ENCODE measurements at regions not wholly inside any gene's neighbourhood (a gene's known extent, or its start where the extent isn't known, plus 50 kb on each side); places are given as distances from the start of the nearest gene placed in this dataset.

DNA sequence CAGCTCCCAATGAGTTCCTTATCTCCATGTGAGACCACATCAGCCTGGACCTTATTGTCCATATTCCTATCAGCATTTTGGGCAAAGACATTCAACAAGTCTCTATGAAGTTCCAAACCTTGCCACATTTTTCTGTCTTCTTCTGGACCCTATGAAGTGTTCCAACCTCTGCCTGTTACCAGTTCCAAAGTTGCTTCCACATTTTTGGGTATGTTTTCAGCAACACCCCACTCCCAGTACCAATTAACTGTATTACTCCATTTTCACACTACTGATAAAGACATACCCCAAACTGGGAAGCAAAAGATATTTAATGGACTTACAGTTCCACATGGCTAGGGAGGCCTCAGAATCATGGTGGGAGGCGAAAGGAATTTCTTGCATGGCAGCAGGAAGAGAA lies 548.5 kb downstream of the CHSY3 start:
- Histone ChIP-seq H3K23me2 (ENCODE audit: low read depth, low read length) (no peaks in the 10 kb centered on the region), H3K27ac (ENCODE audit: low read depth, low read length) (no peak overlapping the region), H4K8ac (ENCODE audit: extremely low read depth, insufficient read depth, low read length) (no peak overlapping the region), H4K91ac (replicated peaks; ENCODE audit: insufficient read length, low read length) (no peak overlapping the region), H2BK5ac (ENCODE audit: low read depth, low read length) (no peak overlapping the region), H4K20me1 (replicated peaks in 1 of 2; ENCODE audit: control insufficient read depth in 1 of 2, insufficient read depth in 2 of 2, low read length in 2 of 2) (no peaks in the 10 kb centered on the region), H4K5ac (ENCODE audit: insufficient read length, low read depth, low read length) (no peak overlapping the region), H2BK120ac (replicated peaks; ENCODE audit: low read depth, low read length) (no peak overlapping the region), H2BK15ac (ENCODE audit: low read length) (no peak overlapping the region), H3K4me1 (replicated peaks in 1 of 4; ENCODE audit: control insufficient read depth in 3 of 4, insufficient read depth in 4 of 4, low read length in 3 of 4) (no peaks in the 10 kb centered on the region), H3K4me3 (ENCODE audit: extremely low read depth in 1 of 4, insufficient read depth in 2 of 4, low read depth in 3 of 4, low read length in 4 of 4) (no peak overlapping the region), H2BK20ac (ENCODE audit: low read length) (no peak overlapping the region), H3K14ac (ENCODE audit: insufficient read length) (no peak overlapping the region), H2BK12ac (ENCODE audit: low read depth, low read length) (no peak overlapping the region), H2AFZ (ENCODE audit: low read length) (no peak overlapping the region), H3K36me3 (ENCODE audit: control insufficient read depth in 2 of 4, insufficient read depth in 4 of 4, low read length in 3 of 4) (no peaks in the 10 kb centered on the region), H3K27me3 (replicated peaks in 1 of 4; ENCODE audit: control insufficient read depth in 3 of 4, extremely low read depth in 1 of 4, insufficient read depth in 3 of 4, low read length in 3 of 4) (no peaks in the 10 kb centered on the region), H3K4ac (replicated peaks; ENCODE audit: insufficient read length, low read depth, low read length) (no peak overlapping the region), H3K18ac (ENCODE audit: extremely low read depth, low read length) (no peak overlapping the region), H2AK5ac (ENCODE audit: low read depth, low read length) (no peak overlapping the region), H3K23ac (ENCODE audit: insufficient read length) (no peak overlapping the region), H3K79me2 (ENCODE audit: control insufficient read depth in 1 of 2, insufficient read depth in 2 of 2, low read length in 2 of 2) (no peaks in the 10 kb centered on the region), H3K9me3 (ENCODE audit: insufficient read depth in 2 of 2, low read depth in 1 of 2, low read length in 1 of 2) (peaks cover 7 to 9% of the 10 kb centered on the region in 2 experiments; a peak in 3 of 4 replicates), H3K79me1 (ENCODE audit: low read depth, low read length) (no peaks in the 10 kb centered on the region), H3K56ac (replicated peaks; ENCODE audit: insufficient read length, low read depth, low read length) (no peak overlapping the region), H3K9ac (replicated peaks in 1 of 4; ENCODE audit: extremely low read depth in 1 of 4, low read depth in 3 of 4, low read length in 3 of 4) (no peak overlapping the region), H3K4me2 (ENCODE audit: insufficient read depth in 1 of 2, low read depth in 2 of 2, low read length in 2 of 2) (no peak overlapping the region)
- WGBS, 2 experiments (ENCODE audit: extremely low coverage in 1 of 2, insufficient coverage in 1 of 2, insufficient read length in 1 of 2, insufficient replicate concordance in 2 of 2, low coverage in 1 of 2, low lambda C conversion rate in 2 of 2, missing lambda C conversion rate in 1 of 2): 82% methylated on average over 1 of the region's 1 CpG; no CpG with 5 or more reads in 1 of the 2 experiments
- ChIA-PET POLR2A (ENCODE audit: partially characterized antibody) (no interaction called here), CTCF (ENCODE audit: partially characterized antibody) (no interaction called here)
- FAIRE-seq (no peak), DNase-seq (ENCODE audit: low read depth in 1 of 2, low spot score in 2 of 2) (no peak)
- TF ChIP-seq SRF (IDR thresholded peaks at IDR 0.05; ENCODE audit: low read depth, low read length) (no peak), SP2 (IDR thresholded peaks at IDR 0.05; ENCODE audit: low read length) (no peak), NRF1 (IDR thresholded peaks at IDR 0.05; ENCODE audit: low read depth, low read length) (no peak)
- TF ChIP-seq, protein P1, sequence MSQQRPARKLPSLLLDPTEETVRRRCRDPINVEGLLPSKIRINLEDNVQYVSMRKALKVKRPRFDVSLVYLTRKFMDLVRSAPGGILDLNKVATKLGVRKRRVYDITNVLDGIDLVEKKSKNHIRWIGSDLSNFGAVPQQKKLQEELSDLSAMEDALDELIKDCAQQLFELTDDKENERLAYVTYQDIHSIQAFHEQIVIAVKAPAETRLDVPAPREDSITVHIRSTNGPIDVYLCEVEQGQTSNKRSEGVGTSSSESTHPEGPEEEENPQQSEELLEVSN (IDR thresholded peaks at IDR 0.05): no peak

Measured in H1 (cell line).